GM21529 (cell line): ENCODE measurements at regions not wholly inside any gene's neighbourhood (a gene's known extent, or its start where the extent isn't known, plus 50 kb on each side); places are given as distances from the start of the nearest gene placed in this dataset.

Experiments
- ATAC-seq: cut with Tn5 transposase; IDR thresholded peaks from one replicate; pipeline ENCODE4 v1.9.1; 2021; ENCODE audit not compliant: unreplicated experiment

DNA sequence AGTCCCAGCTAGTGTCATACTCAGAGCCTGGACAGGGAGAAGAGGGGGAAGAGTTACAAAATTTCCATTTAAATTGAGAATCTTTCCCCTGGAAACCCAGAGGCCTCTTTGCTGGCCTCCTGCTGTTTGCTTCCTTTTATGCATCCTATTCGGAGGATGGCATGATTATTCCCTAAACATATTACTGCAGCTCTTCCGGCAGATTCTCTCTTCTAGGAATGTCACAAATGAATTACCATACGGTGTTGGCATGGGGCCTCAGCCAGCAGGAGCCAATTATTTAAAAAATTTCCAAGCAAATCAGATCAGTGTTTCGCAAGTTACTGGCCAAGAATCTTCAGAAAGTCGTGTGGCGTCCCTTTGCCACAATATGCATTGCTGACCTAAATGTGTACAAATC, 326.7 kb upstream of the NCAM1 start:
- ATAC-seq = no peak

DNA sequence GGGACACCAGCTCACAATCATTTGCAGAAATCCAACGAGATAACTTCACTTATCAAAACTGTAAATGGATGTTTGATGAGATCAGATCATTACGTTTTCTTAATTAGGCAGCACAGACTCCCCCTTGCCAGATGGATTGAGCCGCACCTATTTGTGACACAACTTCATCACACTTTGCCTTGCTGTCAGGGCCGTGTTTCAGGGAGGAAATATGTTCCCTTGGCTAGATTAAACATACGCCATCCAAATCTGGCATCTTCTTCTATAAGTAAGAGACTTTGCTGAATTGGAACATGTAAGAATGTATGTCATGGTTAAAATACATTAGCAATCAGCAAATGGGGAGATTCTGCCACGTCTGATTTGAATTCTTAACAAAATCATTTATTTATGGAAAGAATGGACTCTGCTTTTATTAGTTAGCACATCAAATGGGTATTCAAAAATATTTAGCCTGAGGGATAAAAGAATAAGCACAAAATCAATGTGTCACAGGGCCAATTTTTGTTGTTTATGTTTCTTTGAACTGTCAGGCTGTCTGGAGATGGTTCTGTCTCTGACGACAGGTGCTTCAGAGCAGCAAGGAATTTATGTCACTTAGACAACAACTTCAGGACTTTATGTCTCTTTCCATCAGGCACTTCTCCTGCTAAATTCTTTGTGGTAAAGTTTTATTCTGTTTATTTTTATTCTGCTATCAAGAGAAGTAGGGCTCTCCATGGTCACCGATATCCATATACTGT, 326.1 kb upstream of the NCAM1 start:
- no peak for ATAC-seq

DNA sequence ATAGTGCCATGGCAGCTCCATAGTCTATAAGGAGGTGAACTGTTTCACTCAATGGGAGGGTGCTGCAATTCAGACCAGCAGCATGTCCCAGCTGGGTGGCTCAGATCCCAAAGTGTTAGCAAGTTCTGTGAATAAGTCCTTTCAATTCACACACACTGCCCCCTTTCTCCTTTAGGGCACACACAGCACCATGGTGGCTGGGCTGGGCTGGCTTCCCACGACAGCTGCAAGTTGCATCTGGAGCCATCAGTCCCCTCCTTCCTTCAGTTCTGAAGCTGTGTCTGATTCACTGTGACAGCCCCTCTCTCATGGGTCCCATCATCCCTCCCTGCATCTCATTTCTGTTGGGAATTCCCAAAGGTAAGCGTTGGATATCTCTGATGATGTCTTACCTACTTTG, 324.1 kb upstream of the NCAM1 start:
- no peak for ATAC-seq

DNA sequence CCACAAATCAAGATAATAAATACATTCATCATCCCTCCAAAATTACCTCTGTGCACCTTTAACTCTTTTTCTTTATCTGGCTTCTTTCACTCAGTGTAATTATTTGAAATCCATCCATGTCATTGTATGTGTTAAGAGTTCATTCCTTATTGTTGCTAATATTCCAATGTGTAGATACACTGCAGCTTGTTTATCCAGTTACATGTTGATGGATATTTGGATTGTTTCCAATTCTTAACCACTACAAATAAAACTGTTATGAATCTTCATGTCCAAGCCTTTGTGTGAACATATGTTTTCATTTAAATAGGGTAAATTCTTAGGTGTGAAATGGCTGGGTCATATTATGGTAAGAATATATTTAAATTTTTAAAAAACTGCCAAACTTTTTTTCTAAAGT, 323.3 kb upstream of the NCAM1 start:
- no peak for ATAC-seq

DNA sequence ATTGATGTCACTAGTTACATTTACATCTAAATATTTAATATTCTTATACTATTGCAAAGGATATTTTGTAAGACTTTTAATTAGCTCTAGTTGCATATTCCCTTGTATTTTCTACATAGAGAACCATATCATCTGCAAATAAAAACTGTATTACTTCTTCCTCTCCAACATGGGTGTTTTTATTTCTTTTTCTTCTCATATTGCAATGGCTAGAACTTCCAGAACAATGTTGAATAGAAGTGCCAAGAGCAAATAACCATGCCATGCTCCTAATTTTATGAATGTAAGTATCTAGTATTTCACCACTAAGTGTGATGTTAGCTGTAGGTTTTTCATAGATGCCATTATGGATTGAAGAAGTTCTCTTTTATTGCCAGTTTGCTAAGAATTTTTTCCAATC, 321.8 kb upstream of the NCAM1 start:
- no peak for ATAC-seq

DNA sequence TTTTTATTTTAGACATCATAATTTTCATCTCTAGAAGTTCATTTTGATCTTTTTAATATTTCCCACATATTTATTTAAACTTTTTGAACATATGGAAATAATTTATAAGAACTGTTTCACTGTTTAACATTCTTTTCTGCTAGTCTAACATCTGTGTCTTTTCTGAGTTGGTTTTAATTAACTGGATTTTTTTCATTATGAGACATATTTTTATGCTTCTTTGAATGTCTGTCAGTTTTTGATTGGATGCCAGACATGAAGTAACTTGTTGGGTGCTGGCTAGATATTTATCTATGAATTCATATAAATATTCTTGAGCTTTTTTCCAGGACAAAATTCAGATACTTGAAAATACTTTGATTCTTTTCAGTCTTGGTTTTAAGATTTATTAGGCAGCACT, 317.8 kb upstream of the NCAM1 start:
- no peak for ATAC-seq

DNA sequence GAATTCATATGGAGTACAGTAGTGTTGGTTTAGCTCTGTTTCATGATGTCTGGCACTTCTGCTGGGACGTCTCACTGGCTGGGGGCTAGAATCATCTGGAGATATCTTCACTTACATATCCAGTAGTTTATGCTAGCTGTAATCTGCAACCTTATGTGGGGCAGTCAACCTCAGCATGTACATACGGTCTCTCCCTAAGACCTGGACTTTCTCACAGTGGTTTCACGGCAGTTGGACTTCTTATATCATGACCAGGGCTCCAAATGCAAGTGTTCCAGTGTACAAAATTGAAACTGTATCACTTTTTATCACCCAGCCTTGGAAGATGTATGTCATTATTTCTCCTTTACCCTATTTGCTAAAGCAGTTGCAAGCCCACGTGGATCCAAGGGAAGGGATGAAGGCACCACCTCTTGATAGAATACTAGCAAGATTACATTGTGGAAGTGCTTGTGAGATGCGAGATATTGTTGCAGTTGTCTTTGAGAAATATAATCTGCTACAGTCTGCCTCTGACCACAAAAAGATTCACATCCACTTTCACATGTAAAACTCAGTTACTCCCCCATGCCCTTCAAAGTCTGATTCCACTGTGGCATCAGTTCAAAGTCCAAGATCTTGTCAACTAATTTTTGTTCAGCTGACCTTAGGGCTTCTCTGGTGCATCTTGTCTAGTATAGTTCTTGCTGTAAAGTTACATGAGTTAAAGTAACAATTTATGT, 316.6 kb upstream of the NCAM1 start:
- no peak for ATAC-seq

DNA sequence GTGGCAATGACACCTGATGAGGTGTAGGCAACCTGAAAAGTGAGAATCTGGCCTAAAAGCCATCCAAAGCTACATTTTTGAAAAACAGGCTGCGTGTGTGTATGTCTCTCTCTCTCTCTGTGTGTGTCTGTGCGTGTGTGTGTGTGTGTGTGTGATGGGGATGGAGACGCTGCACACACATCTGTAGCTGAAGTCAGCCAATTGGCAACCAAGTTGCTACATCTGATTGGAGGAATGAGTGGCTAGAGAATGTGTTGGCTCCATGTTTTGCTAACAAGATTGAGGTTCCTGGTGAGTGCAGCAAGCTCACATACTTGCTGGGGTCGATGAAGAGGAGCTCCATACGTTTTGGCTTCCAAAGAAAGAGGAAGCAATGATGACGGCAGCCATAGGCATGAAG, 311.4 kb upstream of the NCAM1 start:
- no peak for ATAC-seq

DNA sequence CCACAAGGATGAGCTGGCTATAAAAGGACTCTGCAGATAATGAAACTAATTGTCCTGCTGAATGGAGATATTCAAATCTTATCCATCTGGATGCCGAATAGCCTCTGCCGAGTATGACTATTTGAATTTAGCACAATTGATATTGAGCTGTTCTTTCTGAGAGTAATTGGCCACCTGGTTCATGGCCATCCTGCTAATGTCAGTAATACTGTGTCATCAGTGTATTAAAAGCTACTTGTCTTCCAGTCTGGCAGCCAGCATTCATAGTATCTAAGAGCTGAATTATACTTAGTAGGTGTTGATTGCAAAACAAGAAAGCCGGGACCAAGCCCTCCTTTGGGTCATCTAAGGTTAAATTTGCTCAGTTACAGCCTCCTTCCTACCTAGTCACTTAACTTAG, 310.7 kb upstream of the NCAM1 start:
- no peak for ATAC-seq

DNA sequence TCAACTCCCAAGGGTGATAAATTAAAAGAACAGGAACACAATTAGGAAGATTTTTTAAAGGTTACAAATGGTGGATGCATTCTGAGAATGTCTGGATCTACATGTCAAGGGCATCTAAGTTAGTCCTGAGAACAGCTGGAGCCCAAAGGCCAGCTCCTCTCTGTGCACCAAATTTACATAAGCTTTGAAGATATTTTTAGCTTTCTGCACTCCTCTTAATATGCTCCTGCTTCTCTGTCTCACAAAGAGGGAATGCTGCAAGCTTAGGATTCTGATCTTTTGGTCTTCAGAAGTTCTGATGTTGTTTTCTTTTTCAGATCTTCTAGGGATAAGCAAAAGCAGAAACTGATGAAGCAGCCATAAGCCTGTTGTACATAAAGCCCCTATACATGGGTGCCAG, 309.8 kb upstream of the NCAM1 start:
- no peak for ATAC-seq

DNA sequence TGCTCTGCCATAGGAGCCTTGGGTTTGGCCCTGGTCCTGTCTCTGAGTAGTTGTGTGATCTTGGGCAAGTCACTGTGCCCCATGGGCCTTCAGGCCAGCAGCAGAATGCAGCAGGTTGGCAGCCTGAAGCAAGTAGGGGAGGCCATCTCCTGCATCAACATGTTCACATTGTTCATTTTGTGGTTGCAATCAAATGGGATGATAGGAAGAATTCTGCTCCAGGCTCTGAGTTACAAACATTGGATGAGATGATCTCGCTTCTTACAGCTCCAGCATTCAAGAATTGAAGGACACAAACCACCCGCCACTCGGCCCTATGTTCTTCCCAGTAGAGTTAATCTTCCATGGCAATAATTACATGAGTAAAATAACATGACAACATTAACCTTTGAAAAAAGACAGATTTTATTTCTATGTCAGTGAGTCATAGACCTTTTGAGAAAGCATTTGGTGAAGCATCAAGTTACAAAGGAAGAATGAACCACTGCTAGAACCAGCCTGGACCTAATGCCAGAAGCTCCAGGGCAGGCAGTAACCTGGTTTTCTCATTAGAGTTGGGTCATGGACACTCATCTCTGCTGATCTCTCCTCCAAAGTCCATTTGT, 308.3 kb upstream of the NCAM1 start:
- no peak for ATAC-seq

DNA sequence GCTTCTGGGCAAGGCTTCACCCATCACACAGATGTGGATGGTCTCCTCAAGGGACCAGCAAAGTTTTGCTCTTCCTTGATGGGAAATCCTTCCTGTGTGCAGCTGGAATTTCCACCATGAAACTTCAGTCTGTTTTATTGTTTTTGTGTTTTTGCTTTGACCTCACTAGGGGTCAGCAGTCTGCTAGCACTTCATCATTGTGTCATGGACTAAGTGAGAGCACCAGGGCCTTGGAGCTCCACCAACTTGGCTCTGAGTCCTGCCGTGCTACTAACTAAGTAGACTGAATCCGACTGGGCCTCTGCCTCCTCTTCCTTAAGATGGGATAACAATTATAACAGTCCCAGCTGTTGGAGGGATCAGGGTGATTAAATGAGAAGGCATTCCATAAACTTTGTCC, 305.8 kb upstream of the NCAM1 start:
- no peak for ATAC-seq

DNA sequence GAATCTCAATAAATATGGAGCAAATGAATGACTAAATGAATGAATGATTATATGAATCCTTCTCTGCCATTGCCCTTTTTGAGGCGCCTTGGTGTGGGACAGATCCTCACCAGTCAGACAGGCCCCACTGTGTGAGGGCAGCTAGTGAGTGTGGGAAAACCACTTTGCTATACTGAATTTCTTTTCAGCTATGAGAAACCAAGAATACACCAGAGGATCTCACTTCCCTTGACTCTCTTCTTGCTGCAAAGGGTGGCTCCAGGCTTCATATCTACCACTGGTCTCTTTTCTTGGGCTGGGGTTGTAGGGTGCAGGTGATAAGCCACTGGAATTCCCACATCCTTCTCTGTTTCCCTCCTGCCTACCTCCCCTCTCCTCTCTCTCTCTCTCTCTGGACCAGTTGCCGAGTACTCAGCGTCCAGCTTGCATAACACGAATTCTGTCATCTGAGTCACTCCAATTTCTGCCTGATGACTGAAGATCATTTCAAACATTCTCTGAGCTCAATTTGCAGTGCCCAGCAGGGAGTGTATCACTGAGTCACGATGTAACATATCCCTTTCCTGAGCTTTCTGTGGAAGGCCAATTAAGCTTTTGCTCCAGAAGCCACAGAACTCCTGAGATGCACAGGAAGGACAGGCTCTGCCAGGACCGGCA, 304.3 kb upstream of the NCAM1 start:
- ATAC-seq = no peak

DNA sequence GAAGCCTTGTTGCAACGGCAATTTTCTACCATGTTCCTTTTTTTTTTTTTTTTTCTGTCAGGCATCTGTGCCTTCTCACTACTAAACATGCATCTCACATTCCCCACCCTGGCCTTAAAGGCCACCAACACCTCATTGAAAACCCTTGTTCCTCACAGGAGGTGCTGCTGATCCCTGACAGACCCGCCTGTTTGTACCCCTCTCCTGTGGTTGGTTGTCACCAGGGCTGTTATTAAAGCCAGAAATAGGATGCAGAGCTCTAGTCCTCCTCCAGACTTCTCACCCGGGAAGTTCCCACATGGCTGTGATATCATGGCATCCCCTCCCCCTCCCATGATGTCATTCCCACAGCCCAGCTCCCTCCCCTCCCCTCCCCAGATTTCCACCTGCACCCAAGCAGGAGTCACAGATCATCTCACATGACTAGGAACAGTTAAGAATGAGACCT, 302.8 kb upstream of the NCAM1 start:
- no peak for ATAC-seq

DNA sequence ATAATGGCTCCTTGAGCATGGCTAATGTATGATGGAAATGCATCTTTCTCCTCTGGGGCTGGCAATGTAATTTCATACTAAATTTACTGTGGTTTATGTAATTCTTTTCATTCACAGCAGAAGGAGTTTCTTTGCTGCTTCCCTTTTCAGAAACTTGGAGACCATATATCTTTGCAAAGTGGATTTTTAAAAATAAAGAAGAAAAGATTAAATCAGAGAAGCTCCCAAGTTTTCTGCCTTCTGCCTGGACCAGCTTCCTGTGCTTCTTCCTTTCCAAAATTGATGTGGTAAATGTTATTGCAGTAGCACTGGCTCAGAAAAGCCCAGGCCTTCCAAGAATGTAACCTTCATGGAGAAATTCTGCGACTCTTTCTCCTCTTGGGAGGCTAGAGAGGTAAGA, 300.1 kb upstream of the NCAM1 start:
- no peak for ATAC-seq

DNA sequence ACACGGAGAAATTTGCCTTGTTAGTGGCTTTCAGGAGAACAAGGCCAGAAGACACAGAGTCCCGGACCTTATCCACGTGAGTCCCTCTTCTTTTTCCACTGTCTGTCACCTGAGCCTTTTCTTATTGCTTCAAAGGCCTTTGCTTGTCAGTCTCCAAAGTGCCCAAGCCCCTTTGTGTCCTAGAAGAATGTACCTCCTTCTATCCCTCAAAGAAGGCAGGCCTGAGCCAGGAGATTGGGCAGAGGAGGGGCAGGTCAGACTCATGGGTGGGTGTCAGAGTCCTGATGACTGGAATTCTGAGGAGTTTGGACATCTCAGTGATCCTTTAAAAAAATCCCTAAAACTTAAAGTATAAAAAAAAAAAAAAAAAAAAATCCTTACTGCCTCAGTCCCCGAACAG, 299.6 kb upstream of the NCAM1 start:
- no peak for ATAC-seq

DNA sequence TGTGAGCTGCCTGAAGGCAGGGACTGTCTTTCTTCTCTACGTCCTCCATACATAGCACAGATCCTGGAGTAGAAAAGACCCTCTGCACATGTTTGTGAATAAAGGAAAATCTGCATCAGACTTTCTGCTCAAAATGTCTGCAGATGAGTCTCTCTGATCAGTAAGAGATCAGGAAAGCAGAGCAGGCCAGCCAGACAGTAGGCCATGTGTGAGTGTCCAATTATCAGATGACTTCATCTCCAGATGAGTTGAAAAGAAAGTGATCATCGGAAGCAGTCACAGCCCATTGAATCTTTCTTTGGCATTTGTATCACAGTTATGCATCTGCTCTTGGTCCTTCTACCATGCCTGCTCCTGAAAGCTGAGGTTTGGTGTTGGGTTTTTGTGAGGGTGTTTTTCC, 298.7 kb upstream of the NCAM1 start:
- no peak for ATAC-seq

DNA sequence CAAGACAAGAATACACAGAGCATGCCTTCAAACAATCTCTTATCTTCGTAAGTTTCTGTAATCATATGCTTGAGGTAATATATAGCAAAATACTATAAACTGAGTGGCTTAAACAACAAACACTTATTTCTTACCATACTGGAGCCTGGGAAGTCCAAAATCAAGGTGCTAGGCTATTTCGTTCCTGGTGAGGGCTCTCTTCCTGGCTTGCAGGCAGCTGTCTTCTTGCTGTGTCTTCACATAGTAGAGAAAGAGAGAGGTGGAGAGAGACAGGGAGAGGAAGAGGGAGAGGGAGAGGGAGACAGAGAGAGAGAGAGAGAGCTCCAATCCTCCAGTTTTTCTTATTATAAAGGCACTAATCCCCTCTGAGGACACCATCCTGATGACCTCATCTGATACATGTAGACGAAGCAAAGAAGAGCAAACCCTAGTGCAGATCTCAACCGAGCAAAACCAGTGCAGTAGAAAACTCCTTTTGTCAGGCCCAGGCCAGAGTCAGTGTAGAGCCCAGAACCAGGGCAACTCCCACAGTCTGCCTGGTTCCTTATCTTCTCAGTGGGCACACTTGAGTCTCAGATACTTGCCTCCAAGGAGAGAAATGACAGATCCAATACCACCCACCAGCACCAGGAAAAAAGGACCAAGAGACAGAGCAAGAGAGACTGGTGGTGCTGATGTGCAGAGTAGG, 297.1 kb upstream of the NCAM1 start:
- ATAC-seq = no peak

DNA sequence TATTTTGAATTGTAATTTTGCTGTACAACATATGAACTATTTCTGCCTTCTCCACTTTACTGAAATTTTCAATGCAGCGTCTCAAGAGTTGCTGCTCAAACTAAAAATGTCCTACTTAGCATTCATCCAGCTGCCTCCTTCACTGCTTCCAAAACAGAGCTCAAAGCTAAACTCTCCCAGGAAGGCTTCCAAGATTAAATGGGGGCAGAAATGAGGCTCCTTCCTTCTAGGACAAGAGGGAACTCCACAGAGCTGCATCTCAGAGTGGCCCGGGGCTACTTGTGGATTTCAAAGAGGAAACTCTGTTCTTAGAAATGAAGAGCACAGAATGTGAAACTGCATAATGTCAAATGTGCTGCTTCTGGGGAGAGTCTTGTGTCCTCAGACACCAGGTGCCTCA, 295.9 kb upstream of the NCAM1 start:
- no peak for ATAC-seq

DNA sequence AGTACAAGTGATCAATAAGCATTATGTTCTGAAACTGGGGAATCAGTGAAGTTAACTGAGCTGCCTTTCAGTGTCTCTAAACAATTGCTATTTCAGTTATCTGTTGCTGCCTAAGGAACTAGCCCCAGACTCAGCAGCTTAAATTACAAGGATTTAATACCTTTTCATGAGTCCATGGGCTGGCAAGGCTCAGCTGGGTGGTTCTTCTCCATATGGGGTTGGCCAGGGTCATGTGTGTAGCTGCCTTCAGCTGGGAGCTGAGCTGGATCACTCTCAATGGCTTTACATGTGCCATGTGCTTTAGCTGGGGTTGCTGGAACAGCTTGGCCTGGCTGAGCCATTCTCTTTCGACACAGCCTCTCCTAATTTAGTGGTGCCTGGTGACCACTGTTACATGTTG, 295.0 kb upstream of the NCAM1 start:
- no peak for ATAC-seq
